ENCODE measurements at regions not wholly inside any gene's neighbourhood (a gene's known extent, or its start where the extent isn't known, plus 50 kb on each side); places are given as distances from the start of the nearest gene placed in this dataset.
A peak's percentile ranks its signal among the peaks of the same experiment; 100 is the strongest.

DNA sequence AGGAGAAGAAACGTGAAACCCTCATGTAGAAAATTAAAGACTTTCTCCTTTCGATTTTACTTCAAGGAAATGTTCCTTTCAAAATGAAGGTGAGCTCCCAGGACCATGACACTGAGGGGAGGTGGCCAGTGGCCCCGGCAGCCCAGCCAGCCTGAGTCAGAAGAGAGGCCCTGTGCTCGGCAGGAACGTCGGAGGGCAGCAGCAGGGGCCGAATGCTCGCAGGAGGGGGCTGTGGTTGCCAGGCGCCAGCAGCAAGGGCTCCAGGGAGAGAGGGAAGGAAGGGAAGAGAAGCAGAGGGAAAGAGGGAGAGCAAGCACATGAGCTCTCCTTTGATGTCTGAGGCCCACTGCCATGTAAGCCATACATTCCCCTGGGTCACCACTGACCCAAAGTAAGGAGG is 73.3 kb upstream of the ACKR3 start:
- DNase-seq (ENCODE audit: low read depth in 2 of 2) = no peak

GRCh38 chr2:236498369-236498768 is 71.3 kb upstream of the ACKR3 start:
- no peak for DNase-seq (ENCODE audit: low read depth in 2 of 2)

DNA sequence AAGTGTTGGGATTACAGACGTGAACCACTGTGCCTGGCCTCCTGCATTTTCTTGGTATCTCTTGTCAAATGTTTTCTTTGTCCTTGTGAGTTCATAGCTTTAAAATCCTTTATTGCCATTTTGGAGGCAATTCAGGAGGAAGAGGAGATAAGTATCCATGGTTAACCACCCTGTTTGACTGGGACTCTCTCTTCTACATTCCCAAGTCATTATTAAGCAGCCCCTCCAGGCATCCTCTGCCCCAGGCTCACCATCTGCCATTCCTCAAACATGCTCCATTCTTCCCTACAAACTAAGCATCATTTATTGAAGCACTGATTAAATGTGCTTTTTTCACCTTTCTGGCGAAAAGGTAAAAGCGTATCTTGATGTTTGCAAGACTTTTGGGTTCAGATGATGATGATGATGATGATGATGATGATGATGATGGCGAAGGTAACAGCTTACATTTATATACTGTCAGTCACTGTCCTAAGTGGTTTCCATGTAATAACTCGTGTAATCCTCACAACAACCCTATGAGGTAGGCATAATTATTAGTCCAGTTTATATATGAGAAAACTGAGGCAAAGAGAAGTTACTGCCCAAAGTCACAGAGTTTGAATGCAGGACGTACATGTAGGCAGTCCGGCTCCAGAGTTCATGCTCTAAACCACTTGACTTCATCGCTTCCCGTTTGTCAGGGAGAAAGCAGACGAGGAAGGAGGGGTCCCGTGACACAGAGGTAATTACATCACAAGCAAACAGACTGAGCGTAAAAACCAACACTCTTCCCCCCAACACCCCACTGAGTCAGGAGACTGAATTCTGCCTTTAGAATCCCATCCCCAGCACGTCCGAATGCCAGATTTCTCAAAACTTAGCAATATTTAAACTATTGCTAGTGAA is 69.7 kb upstream of the ACKR3 start:
- no peak for DNase-seq (ENCODE audit: low read depth in 2 of 2)

DNA sequence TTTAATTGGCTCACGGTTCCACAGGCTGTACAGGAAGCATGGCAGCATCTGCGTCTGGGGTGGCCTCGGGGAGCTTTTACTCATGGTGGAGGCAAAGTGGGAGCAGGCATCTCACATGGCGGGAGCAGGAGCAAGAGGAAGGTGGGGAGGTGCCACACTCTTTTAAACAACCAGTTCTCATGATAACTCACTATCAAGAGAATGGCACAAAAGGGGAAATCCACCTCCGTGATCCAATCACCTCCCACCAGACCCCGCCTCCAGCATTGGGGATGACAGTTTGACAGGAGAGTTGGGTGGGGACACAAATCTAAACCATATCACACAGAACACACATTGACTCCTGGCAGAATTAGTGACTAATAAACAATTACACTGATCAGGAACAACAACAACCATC is 68.6 kb upstream of the ACKR3 start:
- no peak for DNase-seq (ENCODE audit: low read depth in 2 of 2)

DNA sequence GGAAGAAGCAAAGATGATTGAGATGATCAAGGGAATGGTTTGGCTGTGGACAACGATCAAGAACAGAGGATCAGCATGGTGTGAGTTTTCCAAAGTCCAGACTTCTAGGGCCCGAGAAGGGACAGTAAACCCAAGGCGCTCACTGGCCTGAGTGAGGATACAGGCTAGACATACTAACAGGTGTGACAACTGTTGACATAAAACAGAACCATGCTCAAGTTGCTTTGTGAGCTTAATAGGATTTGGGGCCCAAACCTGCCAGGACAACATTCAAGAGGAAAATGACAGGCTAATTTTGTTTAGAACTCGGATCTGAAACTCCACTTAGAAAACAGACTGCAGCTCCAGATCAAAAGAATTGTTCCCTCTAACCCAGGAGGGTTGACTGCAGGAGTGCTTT is 68.1 kb upstream of the ACKR3 start:
- DNase-seq (ENCODE audit: low read depth in 2 of 2) = no peak

DNA sequence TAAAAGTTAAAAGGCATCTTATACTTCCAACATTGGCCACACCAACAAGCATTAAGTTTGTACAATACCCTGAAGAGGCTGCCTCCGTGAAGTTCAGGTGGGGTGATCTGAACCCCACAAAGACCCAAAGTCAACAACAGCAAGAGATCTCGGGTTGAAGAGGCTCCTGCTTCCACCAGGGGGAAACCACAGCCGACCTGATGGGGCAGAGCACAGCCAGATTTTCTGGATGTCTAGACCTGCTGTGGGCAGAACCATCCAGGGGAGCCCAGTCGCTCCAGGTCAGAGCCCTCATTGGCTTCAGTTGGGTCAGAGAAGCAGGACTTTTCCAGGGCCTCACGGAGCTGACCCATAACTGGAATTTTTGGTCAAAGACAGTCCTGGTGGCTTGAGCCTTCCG is 66.5 kb upstream of the ACKR3 start:
- DNase-seq (ENCODE audit: low read depth in 2 of 2) = peak in 1 of 2 donors; percentile 11

DNA sequence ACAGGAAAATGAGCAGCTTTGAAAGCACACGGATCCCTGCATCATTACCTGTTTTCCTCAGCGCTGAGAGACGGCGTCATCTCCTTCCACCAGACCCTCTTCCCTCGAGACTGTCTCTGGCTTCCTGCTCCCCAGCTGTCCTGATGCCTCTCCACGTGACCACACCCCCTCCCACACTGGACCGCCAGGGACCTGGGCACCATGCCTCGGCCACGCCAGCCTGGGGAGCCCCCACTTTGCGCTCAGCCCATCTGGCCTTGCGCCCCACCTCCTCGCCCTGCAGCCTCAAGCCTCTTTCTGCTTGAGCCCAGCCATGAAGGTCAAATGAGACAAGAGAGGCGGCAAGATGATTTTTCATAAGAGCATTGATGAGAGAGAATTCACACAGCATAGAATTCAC is 66.0 kb upstream of the ACKR3 start:
- DNase-seq (ENCODE audit: low read depth in 2 of 2) = no peak

GRCh38 chr2:236505041-236505440 is 64.6 kb upstream of the ACKR3 start:
- no peak for DNase-seq (ENCODE audit: low read depth in 2 of 2)

DNA sequence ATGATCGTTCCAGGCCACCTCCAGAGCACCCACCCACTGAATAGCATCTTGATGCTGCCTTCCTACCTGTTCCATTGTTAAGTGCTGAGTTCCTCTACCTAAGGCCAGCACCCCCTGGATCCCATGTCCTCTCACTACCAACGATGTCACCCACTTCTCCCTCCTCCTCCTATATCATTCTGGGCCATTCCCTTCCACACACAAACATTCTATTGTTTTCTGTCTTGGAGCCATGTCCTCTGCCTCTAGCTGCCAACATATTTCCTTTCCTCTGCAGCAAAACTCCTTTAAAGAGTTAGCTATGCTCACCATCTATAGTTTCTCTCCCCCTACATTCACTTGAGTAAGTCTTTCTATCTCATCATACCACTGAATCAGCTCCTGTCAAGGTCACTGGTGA is 64.0 kb upstream of the ACKR3 start:
- no peak for DNase-seq (ENCODE audit: low read depth in 2 of 2)

DNA sequence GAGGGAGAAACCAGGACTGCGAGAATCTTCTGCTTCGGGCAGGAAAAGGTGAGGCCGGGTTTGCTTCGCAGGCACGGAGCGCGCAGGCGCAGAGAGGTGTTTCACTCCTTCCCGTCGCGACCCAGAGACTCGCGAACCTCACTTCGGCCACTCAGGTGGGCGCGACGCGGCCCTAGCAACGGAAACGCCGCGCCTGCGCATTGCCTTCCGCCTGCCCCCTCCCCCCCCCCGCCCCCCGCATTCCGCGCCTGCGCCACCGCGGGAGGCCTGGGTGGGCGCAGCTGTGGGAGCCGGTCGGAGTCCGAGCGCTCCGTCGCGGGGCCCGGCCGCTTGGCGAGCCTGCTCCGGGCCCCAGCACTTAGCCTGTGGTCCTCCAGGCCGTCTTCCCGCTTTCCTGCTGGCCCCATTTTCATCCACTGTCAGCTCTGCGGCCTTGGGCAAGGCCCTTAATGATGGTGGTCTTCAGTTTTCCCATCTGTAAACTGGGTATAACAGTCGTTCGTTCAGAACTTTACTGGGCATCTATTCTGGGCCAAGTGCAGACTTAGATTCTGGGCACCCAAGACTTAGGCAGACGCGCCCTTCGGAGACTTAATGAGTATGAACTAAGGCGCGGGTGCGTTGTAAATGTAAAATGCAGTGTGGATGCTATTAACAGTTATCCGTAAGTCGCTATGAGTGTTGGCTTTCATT is 62.1 kb upstream of the ACKR3 start:
- DNase-seq (ENCODE audit: low read depth in 2 of 2) = peak in 1 of 2 donors; percentile 40

DNA sequence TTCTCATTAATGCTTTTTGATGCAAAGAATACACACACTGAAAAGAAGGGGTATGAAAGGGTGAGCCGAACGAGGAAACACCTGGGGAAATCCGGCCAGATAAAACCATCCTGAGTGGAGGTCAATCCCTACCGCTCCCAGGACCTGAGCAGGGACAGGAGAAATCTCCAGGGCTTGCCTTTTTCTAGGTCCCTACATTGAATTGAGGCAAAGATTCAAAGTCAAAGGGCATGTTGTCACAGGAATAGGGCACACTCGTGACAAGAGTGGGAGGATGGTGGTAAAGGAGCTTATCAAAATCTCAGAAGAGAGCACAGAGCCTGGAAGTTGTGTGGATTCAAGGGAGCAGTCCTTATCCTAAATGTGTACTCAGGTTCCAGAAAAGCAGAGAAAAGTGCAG is 61.2 kb upstream of the ACKR3 start:
- DNase-seq (ENCODE audit: low read depth in 2 of 2) = no peak

- DNase-seq (ENCODE audit: low read depth in 2 of 2) = no peak
Measured at GRCh38 chr2:236510034-236510433, 59.6 kb upstream of the ACKR3 start.

- no peak for DNase-seq (ENCODE audit: low read depth in 2 of 2)
Measured at GRCh38 chr2:236511266-236511665, 58.4 kb upstream of the ACKR3 start.

- DNase-seq (ENCODE audit: low read depth in 2 of 2) = no peak
Measured at GRCh38 chr2:236512267-236512666, 57.4 kb upstream of the ACKR3 start.

DNA sequence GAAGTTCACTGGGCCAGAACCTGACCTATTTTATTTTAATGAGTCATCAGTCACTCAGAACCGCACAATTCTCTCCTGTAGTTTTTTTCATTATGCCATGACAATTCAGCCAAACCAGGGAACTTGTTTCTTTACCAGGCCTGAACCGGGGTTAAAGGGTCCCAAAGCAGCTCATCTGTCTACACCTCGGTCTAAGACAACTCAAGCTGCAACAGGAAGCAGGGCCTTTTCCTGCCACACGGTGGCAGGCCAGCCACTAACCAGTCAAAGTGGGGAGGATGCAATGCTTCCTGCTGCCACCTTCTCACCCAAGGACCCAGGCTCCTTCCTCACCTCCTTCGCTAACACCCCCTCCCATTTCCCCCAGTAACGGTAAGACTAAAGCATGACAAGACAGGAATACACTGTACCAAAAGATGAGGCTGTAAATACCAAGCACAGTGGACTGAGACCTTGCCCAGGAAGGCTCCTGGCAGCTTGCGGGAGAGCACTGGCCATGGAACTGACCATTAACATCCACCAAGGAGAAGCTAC is 56.7 kb upstream of the ACKR3 start:
- DNase-seq (ENCODE audit: low read depth in 2 of 2) = peak; percentile 29 to 41

GRCh38 chr2:236513956-236514355 is 55.7 kb upstream of the ACKR3 start:
- no peak for DNase-seq (ENCODE audit: low read depth in 2 of 2)

DNA sequence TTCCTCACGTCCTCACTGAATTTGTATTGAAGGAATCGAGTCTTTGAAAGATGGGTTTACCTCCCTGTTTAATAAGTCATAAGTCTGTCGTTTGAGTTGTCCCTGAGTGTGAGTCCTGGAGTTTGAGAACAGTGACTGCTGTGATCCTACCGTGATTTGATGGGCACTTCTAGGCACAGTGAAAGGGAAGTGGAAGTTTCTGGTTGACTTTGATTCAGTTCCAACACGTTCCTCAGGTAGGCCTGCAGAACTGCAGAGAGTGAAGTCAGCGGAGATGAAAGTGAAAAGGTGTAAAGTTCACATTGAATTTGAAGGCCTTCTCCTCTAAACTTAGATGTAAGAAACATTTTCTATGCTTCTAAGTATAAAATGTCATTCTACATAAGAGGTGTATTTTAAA is 52.9 kb upstream of the ACKR3 start:
- no peak for DNase-seq (ENCODE audit: low read depth in 2 of 2)

GRCh38 chr2:236517251-236518031 is 52.2 kb upstream of the ACKR3 start:
- DNase-seq (ENCODE audit: low read depth in 2 of 2) = peak; percentile 9 to 66
